ENCODE measurements at regions not wholly inside any gene's neighbourhood (a gene's known extent, or its start where the extent isn't known, plus 50 kb on each side); places are given as distances from the start of the nearest gene placed in this dataset.
A peak's percentile ranks its signal among the peaks of the same experiment; 100 is the strongest.

- DNase-seq = no peak
- TF ChIP-seq EP300 (IDR thresholded peaks at IDR 0.05) (no peak), POLR2AphosphoS5 (IDR thresholded peaks at IDR 0.05) (no peak), POLR2A (IDR thresholded peaks at IDR 0.05) (no peak), CTCF (IDR thresholded peaks at IDR 0.05) (no peak)
- WGBS, 2 donors = 65 to 70% methylated on average over 3 of the region's 3 CpGs
- intact Hi-C loops (cut with DNase I) = no loop called here
- Histone ChIP-seq H3K27me3 (no peaks in the 10 kb centered on the region), H3K9me3 (no peaks in the 10 kb centered on the region), H3K4me3 (no peak overlapping the region), H3K4me1 (peaks cover 0 to 18% (median 9%) of the 10 kb centered on the region in 4 donors), H3K27ac (peak overlapping the region in 3 of 4 donors; percentile 34 to 57 (median 48)), H3K36me3 (no peaks in the 10 kb centered on the region)
Observed at GRCh38 chr4:114226179-114226578, 246.7 kb upstream of the ARSJ start.

- H3K36me3 ChIP-seq = no peaks in the 10 kb centered on the region
- no peak for DNase-seq
- H3K4me1 ChIP-seq = peaks cover 0 to 18% (median 9%) of the 10 kb centered on the region in 4 donors
- peak in 3 of 4 donors; percentile 27 to 53 (median 34) for TF ChIP-seq POLR2AphosphoS5 (IDR thresholded peaks at IDR 0.05)
- peak in 1 of 4 donors; percentile 13 for TF ChIP-seq EP300 (IDR thresholded peaks at IDR 0.05)
- TF ChIP-seq CTCF (IDR thresholded peaks at IDR 0.05) = no peak
- H3K27ac ChIP-seq = peak overlapping the region in 3 of 4 donors; percentile 34 to 57 (median 48)
- no peaks in the 10 kb centered on the region for H3K27me3 ChIP-seq
- no peaks in the 10 kb centered on the region for H3K9me3 ChIP-seq
- H3K4me3 ChIP-seq = no peak overlapping the region
- intact Hi-C loops (cut with DNase I) = no loop called here
- 90 to 94% methylated on average over 7 of the region's 7 CpGs for WGBS, 2 donors
Observed at GRCh38 chr4:114226968-114227760, 247.7 kb upstream of the ARSJ start.

- intact Hi-C loops (cut with DNase I) = no loop called here
- Histone ChIP-seq H3K4me1 (peaks cover 0 to 18% (median 9%) of the 10 kb centered on the region in 4 donors), H3K4me3 (no peak overlapping the region), H3K9me3 (no peaks in the 10 kb centered on the region), H3K27ac (no peak overlapping the region), H3K36me3 (no peaks in the 10 kb centered on the region), H3K27me3 (no peaks in the 10 kb centered on the region)
- no peak for TF ChIP-seq POLR2A (IDR thresholded peaks at IDR 0.05)
- no peak for TF ChIP-seq CTCF (IDR thresholded peaks at IDR 0.05)
- TF ChIP-seq POLR2AphosphoS5 (IDR thresholded peaks at IDR 0.05) = no peak
- no peak for TF ChIP-seq EP300 (IDR thresholded peaks at IDR 0.05)
- 83 to 89% methylated on average over 3 of the region's 3 CpGs for WGBS, 2 donors
- no peak for DNase-seq
Observed at GRCh38 chr4:114229706-114230105, 250.3 kb upstream of the ARSJ start.

GRCh38 chr4:114236171-114236769, 256.8 kb upstream of the ARSJ start:
- H3K4me1 ChIP-seq = no peaks in the 10 kb centered on the region
- H3K27ac ChIP-seq = no peak overlapping the region
- no peak for DNase-seq
- no peaks in the 10 kb centered on the region for H3K27me3 ChIP-seq
- H3K9me3 ChIP-seq = no peaks in the 10 kb centered on the region
- H3K4me3 ChIP-seq = no peak overlapping the region
- no peak for TF ChIP-seq POLR2AphosphoS5 (IDR thresholded peaks at IDR 0.05)
- TF ChIP-seq EP300 (IDR thresholded peaks at IDR 0.05) = no peak
- TF ChIP-seq POLR2A (IDR thresholded peaks at IDR 0.05) = no peak
- TF ChIP-seq CTCF (IDR thresholded peaks at IDR 0.05) = no peak
- 76 to 85% methylated on average over 2 of the region's 2 CpGs for WGBS, 2 donors
- intact Hi-C loops (cut with DNase I) = no loop called here
- no peaks in the 10 kb centered on the region for H3K36me3 ChIP-seq

Data from sigmoid colon (tissue), 6 donors.